GM18909 (cell line): ENCODE measurements at regions not wholly inside any gene's neighbourhood (a gene's known extent, or its start where the extent isn't known, plus 50 kb on each side); places are given as distances from the start of the nearest gene placed in this dataset.
A peak's percentile ranks its signal among the peaks of the same experiment; 100 is the strongest.

Experiments
- ATAC-seq: cut with Tn5 transposase; IDR thresholded peaks from one replicate; pipeline ENCODE4 v1.9.1; 2021; ENCODE audit warnings: mild to moderate bottlenecking; ENCODE audit not compliant: unreplicated experiment, poor library complexity

DNA sequence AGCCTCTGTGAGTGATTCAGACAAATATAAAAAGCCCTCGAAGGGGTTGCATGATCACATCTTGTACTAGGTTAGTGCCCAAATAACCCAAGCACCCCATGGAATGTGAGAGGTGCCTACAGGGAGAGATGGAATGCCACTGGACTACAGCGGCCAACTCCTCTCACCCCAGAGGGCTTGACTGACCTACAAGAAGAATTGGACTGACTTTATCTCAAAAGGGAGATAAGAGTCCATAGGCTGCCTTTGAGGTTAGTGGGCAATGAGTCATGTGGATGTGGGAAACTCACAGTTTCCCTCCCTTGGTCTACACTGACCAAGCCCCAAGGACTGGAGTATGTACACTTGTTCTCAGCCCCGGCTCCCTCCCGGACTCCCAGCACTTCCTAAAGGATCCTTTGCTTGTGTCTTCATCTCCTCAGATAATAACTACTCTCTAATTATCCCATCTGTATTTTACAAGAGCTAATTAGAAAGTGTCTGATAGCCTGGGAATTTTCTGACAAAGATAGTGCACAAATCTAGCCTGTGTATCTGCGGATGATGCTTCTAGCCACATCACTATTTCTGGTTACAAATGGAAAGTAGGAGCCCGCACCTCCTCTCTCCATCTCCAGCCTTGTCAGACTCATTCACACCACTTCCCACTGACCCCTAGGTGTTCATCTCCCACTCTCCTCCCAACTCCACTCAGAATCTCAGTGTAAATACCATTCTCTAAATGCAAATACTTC lies 547.8 kb upstream of the TBL1XR1 start:
- ATAC-seq: no peak

- ATAC-seq: no peak
These were observed 548.3 kb upstream of the TBL1XR1 start for GRCh38 chr3:177745607-177746005.

DNA sequence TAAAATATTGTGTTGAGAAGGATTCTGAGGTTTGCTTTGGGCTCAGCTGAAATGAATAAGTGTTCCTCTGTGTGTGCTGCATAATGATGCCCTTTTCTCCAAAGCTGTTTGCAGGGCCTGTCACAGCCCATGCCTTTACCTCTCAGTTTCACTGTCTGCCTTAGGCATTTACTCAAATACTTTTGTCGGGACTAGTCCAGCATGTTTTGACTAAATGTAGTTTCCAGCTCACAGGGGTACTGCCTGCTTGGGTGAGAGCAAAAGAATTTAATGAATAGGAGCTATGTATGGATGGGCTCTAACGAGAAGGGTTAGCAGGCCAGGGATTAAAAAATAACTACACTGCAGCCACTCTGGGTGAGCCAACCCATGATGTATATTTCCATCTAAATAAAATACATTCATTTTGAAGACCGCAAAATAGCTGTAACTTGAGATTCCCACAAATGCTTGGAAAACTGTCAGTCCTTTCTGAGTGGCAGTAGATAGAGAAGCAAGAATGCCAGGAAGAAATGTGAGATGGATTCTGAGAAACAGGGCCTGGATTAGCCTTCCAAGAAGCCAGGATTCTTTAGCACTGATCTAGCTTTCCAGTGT lies 549.2 kb upstream of the TBL1XR1 start:
- ATAC-seq: no peak

- ATAC-seq: no peak
These were observed 552.6 kb upstream of the TBL1XR1 start for GRCh38 chr3:177749836-177750235.

DNA sequence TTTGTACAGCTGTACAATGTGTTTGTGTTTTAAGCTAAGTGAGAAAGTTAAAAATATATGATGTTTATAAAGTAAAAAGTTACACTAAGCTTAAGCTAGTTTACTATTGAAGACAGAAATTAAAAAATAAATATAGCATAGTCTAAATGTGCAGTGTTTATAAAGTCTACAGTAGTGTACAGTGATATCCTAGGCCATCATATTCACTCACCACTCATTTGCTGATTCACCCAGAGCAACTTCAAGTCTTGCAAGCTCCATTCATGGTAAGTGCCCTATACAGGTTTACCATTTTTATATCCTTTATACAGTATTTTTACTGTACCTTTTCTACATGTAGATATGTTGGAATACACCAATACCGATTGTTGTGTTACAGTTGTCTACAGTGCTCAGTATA lies 553.2 kb upstream of the TBL1XR1 start:
- no peak for ATAC-seq

GRCh38 chr3:177751770-177752169 lies 554.5 kb upstream of the TBL1XR1 start:
- ATAC-seq: no peak

DNA sequence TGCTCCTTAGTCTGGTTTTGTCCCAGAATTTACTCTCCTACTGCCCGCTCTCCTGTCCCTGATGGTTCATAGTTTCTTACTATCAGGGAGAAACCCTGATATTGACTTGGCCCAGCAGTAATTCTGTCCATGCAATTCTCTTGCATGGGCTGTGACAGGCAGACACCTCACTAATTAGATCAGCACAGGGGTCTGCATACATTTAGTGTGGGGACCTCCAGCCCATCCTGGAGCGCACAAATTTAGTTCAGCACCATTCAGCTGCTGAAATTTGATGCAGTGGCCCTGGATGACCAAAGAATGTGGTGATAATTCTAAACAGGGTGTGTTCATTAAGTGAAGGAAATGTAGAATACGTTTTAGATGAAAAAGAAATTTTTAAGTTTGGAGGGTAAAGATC lies 555.5 kb upstream of the TBL1XR1 start:
- no peak for ATAC-seq

GRCh38 chr3:177753451-177754155 lies 556.3 kb upstream of the TBL1XR1 start:
- ATAC-seq: no peak

GRCh38 chr3:177754508-177754921 lies 557.2 kb upstream of the TBL1XR1 start:
- ATAC-seq: no peak

GRCh38 chr3:177758126-177758525 lies 560.8 kb upstream of the TBL1XR1 start:
- no peak for ATAC-seq

DNA sequence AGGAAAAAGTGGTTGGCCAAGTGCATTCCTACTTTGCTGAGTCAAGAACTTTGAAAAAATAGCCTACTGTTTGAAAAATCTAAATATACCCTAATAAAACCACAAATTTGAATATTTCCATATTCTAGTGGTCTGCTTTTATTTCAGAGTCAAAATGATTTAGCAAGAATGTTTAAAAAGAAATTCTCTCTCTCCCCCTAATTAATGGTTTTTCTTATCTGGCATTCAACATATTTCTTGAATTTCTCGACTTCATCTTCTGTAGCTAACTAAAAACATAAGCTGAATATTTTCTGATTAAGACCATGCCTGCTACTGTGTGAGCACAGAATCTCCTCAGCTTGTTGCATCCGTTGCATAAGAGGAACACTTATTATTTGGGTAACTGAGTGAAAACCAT lies 563.5 kb upstream of the TBL1XR1 start:
- no peak for ATAC-seq

DNA sequence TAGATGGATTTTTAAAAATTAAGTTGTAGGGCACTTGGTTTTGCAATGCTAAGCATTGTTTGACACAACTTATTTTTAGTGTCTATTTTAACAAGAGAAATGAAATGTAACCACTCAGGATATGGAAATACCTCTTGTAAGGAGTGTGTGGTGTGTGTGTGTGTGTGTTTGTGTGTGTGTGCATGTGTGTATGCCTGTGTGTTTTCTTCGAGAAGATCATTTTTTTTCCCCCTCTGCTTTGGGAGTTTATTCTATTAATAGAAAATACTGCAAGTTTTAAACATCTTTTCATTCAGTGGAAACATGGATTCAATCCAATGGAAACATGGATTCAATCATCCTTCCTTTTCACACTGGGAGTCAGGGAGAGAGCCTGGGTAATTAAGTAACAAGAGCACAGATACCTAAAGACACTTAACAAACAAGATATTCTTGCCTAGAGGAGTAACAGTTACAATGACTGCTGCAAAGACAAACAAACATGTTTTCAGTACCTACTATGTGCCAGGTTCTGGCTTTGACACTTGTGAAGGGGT lies 567.2 kb upstream of the TBL1XR1 start:
- no peak for ATAC-seq

DNA sequence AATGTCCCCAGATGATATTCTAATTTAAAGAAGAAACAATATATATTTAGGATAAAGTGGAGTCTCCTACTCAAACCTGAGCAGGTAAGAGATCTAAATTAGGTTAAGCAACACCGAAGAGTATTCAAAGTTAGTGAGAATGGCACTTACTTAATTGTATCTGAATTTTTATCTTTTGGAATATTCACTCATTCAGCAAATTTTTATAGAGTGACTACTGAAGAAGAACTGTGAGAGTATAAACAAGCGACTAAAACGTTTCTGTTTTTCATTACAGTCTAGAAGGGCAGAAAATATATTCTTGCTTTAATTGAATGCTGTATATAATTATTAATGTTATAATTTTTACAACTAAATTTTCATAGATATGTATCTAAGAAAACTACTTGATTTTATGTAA lies 567.7 kb upstream of the TBL1XR1 start:
- no peak for ATAC-seq

DNA sequence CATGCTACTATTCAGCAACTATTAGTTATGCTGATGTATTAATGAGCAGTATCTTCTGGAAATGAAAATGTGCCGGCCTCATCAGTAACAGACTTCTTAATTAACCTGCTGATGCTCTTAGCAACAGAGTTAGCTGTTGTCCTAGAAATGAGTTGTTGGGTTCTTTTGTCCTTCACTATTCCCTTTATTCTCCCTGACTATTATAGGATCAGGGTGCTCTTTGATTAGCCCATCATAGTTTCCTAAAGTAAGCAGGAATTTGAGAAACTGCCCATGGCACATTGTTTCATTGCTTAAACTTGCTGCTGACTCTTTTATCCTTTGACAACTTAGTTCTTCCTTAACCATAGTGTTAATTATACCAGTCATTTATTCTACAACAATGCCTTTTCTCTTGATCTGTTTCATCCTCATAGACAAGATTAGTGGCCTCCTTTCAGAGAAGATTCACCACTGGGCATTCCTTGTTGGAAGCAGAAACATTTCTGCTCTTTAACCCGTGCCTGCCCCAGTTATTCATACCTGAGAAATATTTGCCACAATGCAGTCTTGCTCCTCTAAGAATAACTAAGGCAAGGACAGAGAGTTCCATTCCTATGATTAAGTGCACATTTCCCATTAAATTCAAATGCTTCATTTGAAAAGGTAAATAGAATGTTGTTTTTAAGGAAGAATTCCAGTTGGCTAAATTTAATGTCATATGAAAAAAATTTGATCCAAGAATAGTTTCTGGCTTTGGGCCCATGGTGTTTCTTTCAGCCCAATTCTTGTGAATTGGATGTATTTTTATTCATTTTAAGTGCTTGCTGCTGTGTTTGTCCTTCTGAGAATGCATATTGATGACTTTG lies 573.3 kb upstream of the TBL1XR1 start:
- no peak for ATAC-seq

- no peak for ATAC-seq
These were observed 574.5 kb upstream of the TBL1XR1 start for GRCh38 chr3:177771780-177772179.

DNA sequence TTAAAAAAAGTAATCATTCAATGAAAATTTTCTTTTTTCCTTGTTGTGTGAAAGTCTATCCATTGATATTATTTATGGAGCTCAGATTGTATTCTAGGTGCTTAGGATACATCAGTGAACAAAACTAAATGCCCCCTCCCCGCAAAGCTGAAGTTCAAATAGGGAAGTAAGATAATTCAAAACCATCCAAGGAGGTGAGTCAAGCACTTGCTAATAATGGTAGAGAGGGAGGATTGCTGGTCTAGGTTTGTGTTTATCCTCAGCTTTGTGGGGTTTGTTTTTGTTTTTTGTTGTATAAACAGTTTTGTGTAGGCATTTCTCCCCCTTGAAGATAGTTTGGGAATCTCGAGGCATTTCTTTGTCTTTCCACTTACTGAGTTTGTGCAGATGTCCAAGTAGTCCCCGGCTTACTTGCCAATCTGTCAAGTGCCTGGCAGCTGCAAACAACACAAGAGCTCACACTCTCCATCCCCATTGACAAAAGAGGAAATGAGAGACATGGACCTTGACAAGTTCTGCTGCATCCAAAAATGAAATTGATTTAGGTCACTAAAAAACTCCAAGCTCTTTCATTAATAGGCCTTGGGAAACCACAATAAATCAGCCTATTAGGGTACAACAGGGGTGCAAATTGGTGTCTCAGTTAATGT lies 575.8 kb upstream of the TBL1XR1 start:
- no peak for ATAC-seq

DNA sequence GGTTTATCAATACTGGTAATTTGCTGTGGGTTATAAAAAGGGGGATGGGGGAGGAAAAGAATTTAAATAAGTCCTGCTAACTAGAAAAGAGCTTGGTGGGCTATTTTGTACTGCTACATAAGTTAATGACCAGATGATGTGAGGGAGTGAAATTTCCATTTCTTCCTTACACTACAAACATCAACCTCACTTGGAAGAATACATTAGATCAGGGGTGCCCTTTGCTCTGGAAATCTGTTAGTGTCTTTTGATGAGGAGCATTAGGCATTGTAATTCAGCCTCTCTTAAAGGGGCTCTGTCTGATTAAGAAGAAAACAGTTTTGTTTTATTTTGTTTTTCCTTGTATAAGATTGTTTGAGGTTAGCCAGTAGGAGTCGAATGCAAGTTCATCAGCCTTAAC lies 576.4 kb upstream of the TBL1XR1 start:
- no peak for ATAC-seq

GRCh38 chr3:177776661-177777101 lies 579.4 kb upstream of the TBL1XR1 start:
- ATAC-seq: no peak

DNA sequence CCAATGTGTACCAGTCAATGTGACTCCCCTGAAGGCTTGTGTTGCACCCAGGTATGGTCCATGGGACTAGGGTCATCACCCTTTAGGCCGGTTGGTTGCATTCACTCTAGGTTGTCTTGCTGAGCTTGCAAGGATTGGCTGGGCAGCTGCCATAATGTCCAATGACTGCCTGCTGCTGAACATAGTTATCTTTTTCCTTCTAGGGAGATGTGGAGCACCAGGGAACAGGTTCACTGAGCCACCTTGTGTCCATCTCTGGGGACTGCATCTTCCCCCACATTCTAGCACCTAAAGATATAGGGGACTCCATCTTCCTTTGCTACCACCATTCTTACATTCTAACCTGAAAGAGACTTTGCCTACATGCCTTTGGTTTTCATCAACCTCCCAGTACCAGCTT lies 580.4 kb upstream of the TBL1XR1 start:
- ATAC-seq: peak; percentile 89

- ATAC-seq: no peak
These were observed 581.4 kb upstream of the TBL1XR1 start for GRCh38 chr3:177778633-177779032.
